ENCODE measurements at regions not wholly inside any gene's neighbourhood (a gene's known extent, or its start where the extent isn't known, plus 50 kb on each side); places are given as distances from the start of the nearest gene placed in this dataset.

GRCh38 chr4:59393780-59394179 lies 1806.3 kb upstream of the ADGRL3 start:
- TF ChIP-seq ATF3 (IDR thresholded peaks at IDR 0.05; ENCODE audit: insufficient read depth, low read depth, low read length), result no peak
- TF ChIP-seq CTCF (IDR thresholded peaks at IDR 0.05; ENCODE audit: control extremely low read depth in 1 of 3, insufficient read depth in 1 of 3, low read depth in 1 of 3, low read length in 3 of 3), result no peak
- no peak for TF ChIP-seq MAFK (IDR thresholded peaks at IDR 0.05; ENCODE audit: low read depth, low read length)
- TF ChIP-seq RAD21 (IDR thresholded peaks at IDR 0.05 in 1 of 2, conservative IDR thresholded peaks at IDR 0.05 in 1 of 2; ENCODE audit: low read depth in 2 of 2, low read length in 2 of 2), result no peak
- TF ChIP-seq EZH2 (IDR thresholded peaks at IDR 0.05; ENCODE audit: low read depth, low read length, severe bottlenecking), result no peak
- TF ChIP-seq BACH1 (IDR thresholded peaks at IDR 0.05; ENCODE audit: low read length), result no peak
- TF ChIP-seq POLR2AphosphoS5 (IDR thresholded peaks at IDR 0.05; ENCODE audit: low read depth, low read length), result no peak
- no peak for TF ChIP-seq JUND (IDR thresholded peaks at IDR 0.05; ENCODE audit: low read length)
- no peak for TF ChIP-seq SIN3A (conservative IDR thresholded peaks at IDR 0.05 in 1 of 2, IDR thresholded peaks at IDR 0.05 in 1 of 2; ENCODE audit: low read depth in 1 of 2, low read length in 2 of 2)
- TF ChIP-seq RNF2 (IDR thresholded peaks at IDR 0.05; ENCODE audit: borderline replicate concordance, low read depth, low read length, missing control alignments, poor library complexity, severe bottlenecking), result no peak
- no peak for TF ChIP-seq POLR2A (IDR thresholded peaks at IDR 0.05; ENCODE audit: control extremely low read depth in 1 of 2, low read depth in 2 of 2, low read length in 2 of 2)
- TF ChIP-seq CEBPB (IDR thresholded peaks at IDR 0.05; ENCODE audit: low read depth, low read length), result no peak
- no peak for TF ChIP-seq TCF12 (IDR thresholded peaks at IDR 0.05; ENCODE audit: low read depth, low read length)
- no peak for TF ChIP-seq SP4 (IDR thresholded peaks at IDR 0.05; ENCODE audit: low read length)
